WTC11 (cell line): ENCODE measurements at regions not wholly inside any gene's neighbourhood (a gene's known extent, or its start where the extent isn't known, plus 50 kb on each side); places are given as distances from the start of the nearest gene placed in this dataset.

ENCODE experiments used
- ATAC-seq: fragments of 200-7000 bp; cut with Tn5 transposase; 2 replicates; pipeline ENCODE4 v1.10.0; 2021; ENCODE audit warnings: mild to moderate bottlenecking, moderate library complexity
- CTCF ChIA-PET: fragments of 300-600 bp; sonication (Branson Sonifier 250); formaldehyde crosslinking; loops from one replicate; lab custom pipeline; 2021; ENCODE audit warnings: antibody characterized with exemption; lab: Charles Lee
- POLR2A ChIA-PET: fragments of 350-600 bp; sonication (Branson Sonifier 250); formaldehyde crosslinking; loops from one replicate; lab custom pipeline; 2021; ENCODE audit warnings: antibody characterized with exemption; lab: Charles Lee
- DNase-seq: peaks from one replicate; pipeline ENCODE4 v3.0.0; 2021; ENCODE audit warnings: low spot score
- H3K27ac Mint-ChIP-seq: 2 replicates; pipeline ENCODE4 v1.8.0; 2021; ENCODE audit warnings: mixed read lengths
- H3K27me3 Mint-ChIP-seq: 2 replicates; pipeline ENCODE4 v1.8.0; 2021; ENCODE audit warnings: low read depth, mild to moderate bottlenecking, moderate library complexity, mixed read lengths
- H3K36me3 Mint-ChIP-seq: 2 replicates; pipeline ENCODE4 v1.8.0; 2021; ENCODE audit warnings: mixed read lengths
- H3K4me1 Mint-ChIP-seq: 2 replicates; pipeline ENCODE4 v1.8.0; 2022; ENCODE audit warnings: mixed read lengths
- H3K4me3 Mint-ChIP-seq: 2 replicates; pipeline ENCODE4 v1.8.0; 2021; ENCODE audit warnings: mild to moderate bottlenecking, moderate library complexity, mixed read lengths
- H3K9me3 Mint-ChIP-seq: 2 replicates; pipeline ENCODE4 v1.8.0; 2021; ENCODE audit warnings: mixed read lengths
- CREM ChIP-seq: sonication (generic); formaldehyde crosslinking; IDR thresholded peaks from 2 replicates; pipeline ENCODE4 v1.8.1; 2022; ENCODE audit warnings: mild to moderate bottlenecking, missing genetic modification reagents, moderate library complexity
- EMX1 ChIP-seq: fragments of 250-450 bp; sonication (Bioruptor Pico); IDR thresholded peaks from 2 replicates; pipeline ENCODE4 v1.8.0; 2021; ENCODE audit warnings: mild to moderate bottlenecking
- ETV6 ChIP-seq: sonication (generic); formaldehyde crosslinking; IDR thresholded peaks from 2 replicates; pipeline ENCODE4 v1.8.1; 2022; ENCODE audit warnings: mild to moderate bottlenecking, missing genetic modification reagents
- FOXK1 ChIP-seq: sonication (generic); formaldehyde crosslinking; IDR thresholded peaks from 2 replicates; pipeline ENCODE4 v1.8.0; 2022; ENCODE audit warnings: mild to moderate bottlenecking, moderate library complexity, missing genetic modification reagents
- JAZF1 ChIP-seq: fragments of 250-450 bp; sonication (Bioruptor Pico); IDR thresholded peaks from 2 replicates; pipeline ENCODE4 v1.9.0; 2021; ENCODE audit warnings: moderate library complexity, mild to moderate bottlenecking, inconsistent platforms
- MYBL2 ChIP-seq: sonication (generic); formaldehyde crosslinking; IDR thresholded peaks from 2 replicates; pipeline ENCODE4 v1.8.1; 2023; ENCODE audit warnings: mild to moderate bottlenecking, moderate library complexity, missing genetic modification reagents
- NFATC4 ChIP-seq: fragments of 250-450 bp; sonication (Bioruptor Pico); IDR thresholded peaks from 2 replicates; pipeline ENCODE4 v1.9.0; 2021; ENCODE audit warnings: mild to moderate bottlenecking
- SMAD3 ChIP-seq: sonication (generic); formaldehyde crosslinking; IDR thresholded peaks from 2 replicates; pipeline ENCODE4 v1.8.0; 2022; ENCODE audit warnings: missing genetic modification reagents, mild to moderate bottlenecking, borderline replicate concordance
- SOX15 ChIP-seq: fragments of 250-450 bp; sonication (Bioruptor Pico); IDR thresholded peaks from 2 replicates; pipeline ENCODE4 v1.9.0; 2021; ENCODE audit warnings: mild to moderate bottlenecking
- TCF7 ChIP-seq: sonication (generic); formaldehyde crosslinking; IDR thresholded peaks from 2 replicates; pipeline ENCODE4 v1.8.0; 2022; ENCODE audit warnings: mild to moderate bottlenecking, low read depth, missing genetic modification reagents, moderate library complexity
- TEAD1 ChIP-seq: sonication (generic); formaldehyde crosslinking; IDR thresholded peaks from 2 replicates; pipeline ENCODE4 v1.8.0; 2022; ENCODE audit warnings: mild to moderate bottlenecking, missing genetic modification reagents
- TEAD4 ChIP-seq: sonication (generic); formaldehyde crosslinking; IDR thresholded peaks from 2 replicates; pipeline ENCODE4 v1.8.0; 2022; ENCODE audit warnings: mild to moderate bottlenecking, missing genetic modification reagents
- ZNF138 ChIP-seq: sonication (generic); formaldehyde crosslinking; conservative IDR thresholded peaks from 2 replicates; pipeline ENCODE4 v1.8.1; 2022; ENCODE audit warnings: mild to moderate bottlenecking, moderate library complexity, missing genetic modification reagents
- ZNF219 ChIP-seq: sonication (generic); formaldehyde crosslinking; IDR thresholded peaks from 2 replicates; pipeline ENCODE4 v1.8.0; 2023; ENCODE audit warnings: missing genetic modification reagents, mild to moderate bottlenecking, borderline replicate concordance
- ZNF232 ChIP-seq: sonication (generic); formaldehyde crosslinking; IDR thresholded peaks from 2 replicates; pipeline ENCODE4 v1.8.0; 2022; ENCODE audit warnings: mild to moderate bottlenecking, missing genetic modification reagents
- ZNF416 ChIP-seq: fragments of 250-450 bp; sonication (Bioruptor Pico); IDR thresholded peaks from 2 replicates; pipeline ENCODE4 v1.9.0; 2021; ENCODE audit warnings: mild to moderate bottlenecking, inconsistent platforms
- TF ChIP-seq, protein P1 (sequence below): fragments of 250-450 bp; sonication (Bioruptor Pico); IDR thresholded peaks from 2 replicates; pipeline ENCODE4 v1.9.0; 2021; ENCODE audit warnings: mild to moderate bottlenecking, borderline replicate concordance
- TF ChIP-seq, protein P2 (sequence below): sonication (generic); formaldehyde crosslinking; IDR thresholded peaks from 2 replicates; pipeline ENCODE4 v1.8.0; 2022; ENCODE audit warnings: mild to moderate bottlenecking, missing genetic modification reagents
- TF ChIP-seq, protein P3 (sequence below): sonication (generic); formaldehyde crosslinking; conservative IDR thresholded peaks from 2 replicates; pipeline ENCODE4 v1.8.1; 2023; ENCODE audit warnings: mild to moderate bottlenecking, low read depth, missing genetic modification reagents, moderate library complexity
- TF ChIP-seq, protein P4 (sequence below): fragments of 250-450 bp; sonication (Bioruptor Pico); IDR thresholded peaks from 2 replicates; pipeline ENCODE4 v2.1.2; 2022; ENCODE audit warnings: mild to moderate bottlenecking, moderate library complexity
- TF ChIP-seq, protein P5 (sequence below): fragments of 250-450 bp; sonication (Bioruptor Pico); conservative IDR thresholded peaks from 2 replicates; pipeline ENCODE4 v1.9.0; 2021; ENCODE audit warnings: mild to moderate bottlenecking
- TF ChIP-seq, protein P6 (sequence below): sonication (generic); formaldehyde crosslinking; IDR thresholded peaks from 2 replicates; pipeline ENCODE4 v1.8.1; 2022; ENCODE audit warnings: low read depth, mild to moderate bottlenecking, moderate library complexity, missing genetic modification reagents, borderline replicate concordance
- TF ChIP-seq, protein P7 (sequence below): fragments of 200-600 bp; IDR thresholded peaks from 2 replicates; pipeline ENCODE4 v1.8.0; 2022; ENCODE audit warnings: antibody characterized with exemption

DNA sequence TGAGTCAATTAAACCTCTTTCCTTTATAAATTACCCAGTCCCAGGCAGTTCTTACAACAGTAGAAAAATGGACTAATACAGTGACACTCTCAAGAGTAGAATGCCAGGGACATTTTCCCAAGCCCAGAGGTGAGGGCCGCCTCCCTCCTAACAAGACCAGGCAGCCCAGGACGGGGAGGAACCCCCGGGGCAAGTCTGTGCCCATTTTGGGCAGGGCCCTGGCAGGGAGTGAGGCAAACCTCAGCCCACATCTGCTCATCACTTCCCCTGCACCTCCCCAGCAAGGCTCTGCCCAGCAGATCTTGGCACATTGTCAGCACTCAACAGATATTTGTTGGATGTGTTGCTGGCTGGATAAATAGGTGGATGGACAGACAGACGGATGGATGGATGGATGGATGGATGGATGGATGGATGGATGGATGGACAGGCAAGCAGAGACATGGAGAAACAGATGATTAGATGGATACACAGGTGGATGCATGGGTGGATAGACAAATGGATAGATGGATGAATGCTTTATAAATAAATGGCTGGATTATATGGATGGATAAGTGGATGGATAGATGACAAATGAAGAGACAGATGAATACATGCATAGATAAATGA lies 271.3 kb downstream of the PARN start:
- no peaks in the 10 kb centered on the region for H3K36me3 Mint-ChIP-seq
- H3K27ac Mint-ChIP-seq = no peak overlapping the region
- H3K4me1 Mint-ChIP-seq = peaks cover 10% of the 10 kb centered on the region
- DNase-seq = no peak
- TF ChIP-seq NFATC4 (CRISPR knock-in tag) (no peak), ETV6 (no peak), SMAD3 (no peak), CREM (CRISPR knock-in tag) (no peak), FOXK1 (CRISPR knock-in tag) (no peak), TCF7 (CRISPR knock-in tag) (no peak), TEAD1 (CRISPR knock-in tag) (no peak), TEAD4 (no peak), EMX1 (CRISPR knock-in tag) (no peak), JAZF1 (no peak), SOX15 (CRISPR knock-in tag) (no peak), MYBL2 (CRISPR knock-in tag) (no peak)
- TF ChIP-seq, protein P1, sequence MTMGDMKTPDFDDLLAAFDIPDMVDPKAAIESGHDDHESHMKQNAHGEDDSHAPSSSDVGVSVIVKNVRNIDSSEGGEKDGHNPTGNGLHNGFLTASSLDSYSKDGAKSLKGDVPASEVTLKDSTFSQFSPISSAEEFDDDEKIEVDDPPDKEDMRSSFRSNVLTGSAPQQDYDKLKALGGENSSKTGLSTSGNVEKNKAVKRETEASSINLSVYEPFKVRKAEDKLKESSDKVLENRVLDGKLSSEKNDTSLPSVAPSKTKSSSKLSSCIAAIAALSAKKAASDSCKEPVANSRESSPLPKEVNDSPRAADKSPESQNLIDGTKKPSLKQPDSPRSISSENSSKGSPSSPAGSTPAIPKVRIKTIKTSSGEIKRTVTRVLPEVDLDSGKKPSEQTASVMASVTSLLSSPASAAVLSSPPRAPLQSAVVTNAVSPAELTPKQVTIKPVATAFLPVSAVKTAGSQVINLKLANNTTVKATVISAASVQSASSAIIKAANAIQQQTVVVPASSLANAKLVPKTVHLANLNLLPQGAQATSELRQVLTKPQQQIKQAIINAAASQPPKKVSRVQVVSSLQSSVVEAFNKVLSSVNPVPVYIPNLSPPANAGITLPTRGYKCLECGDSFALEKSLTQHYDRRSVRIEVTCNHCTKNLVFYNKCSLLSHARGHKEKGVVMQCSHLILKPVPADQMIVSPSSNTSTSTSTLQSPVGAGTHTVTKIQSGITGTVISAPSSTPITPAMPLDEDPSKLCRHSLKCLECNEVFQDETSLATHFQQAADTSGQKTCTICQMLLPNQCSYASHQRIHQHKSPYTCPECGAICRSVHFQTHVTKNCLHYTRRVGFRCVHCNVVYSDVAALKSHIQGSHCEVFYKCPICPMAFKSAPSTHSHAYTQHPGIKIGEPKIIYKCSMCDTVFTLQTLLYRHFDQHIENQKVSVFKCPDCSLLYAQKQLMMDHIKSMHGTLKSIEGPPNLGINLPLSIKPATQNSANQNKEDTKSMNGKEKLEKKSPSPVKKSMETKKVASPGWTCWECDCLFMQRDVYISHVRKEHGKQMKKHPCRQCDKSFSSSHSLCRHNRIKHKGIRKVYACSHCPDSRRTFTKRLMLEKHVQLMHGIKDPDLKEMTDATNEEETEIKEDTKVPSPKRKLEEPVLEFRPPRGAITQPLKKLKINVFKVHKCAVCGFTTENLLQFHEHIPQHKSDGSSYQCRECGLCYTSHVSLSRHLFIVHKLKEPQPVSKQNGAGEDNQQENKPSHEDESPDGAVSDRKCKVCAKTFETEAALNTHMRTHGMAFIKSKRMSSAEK (CRISPR knock-in tag) = no peak
- TF ChIP-seq, protein P2, sequence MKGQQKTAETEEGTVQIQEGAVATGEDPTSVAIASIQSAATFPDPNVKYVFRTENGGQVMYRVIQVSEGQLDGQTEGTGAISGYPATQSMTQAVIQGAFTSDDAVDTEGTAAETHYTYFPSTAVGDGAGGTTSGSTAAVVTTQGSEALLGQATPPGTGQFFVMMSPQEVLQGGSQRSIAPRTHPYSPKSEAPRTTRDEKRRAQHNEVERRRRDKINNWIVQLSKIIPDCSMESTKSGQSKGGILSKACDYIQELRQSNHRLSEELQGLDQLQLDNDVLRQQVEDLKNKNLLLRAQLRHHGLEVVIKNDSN (CRISPR knock-in tag) = no peak
- TF ChIP-seq, protein P3, sequence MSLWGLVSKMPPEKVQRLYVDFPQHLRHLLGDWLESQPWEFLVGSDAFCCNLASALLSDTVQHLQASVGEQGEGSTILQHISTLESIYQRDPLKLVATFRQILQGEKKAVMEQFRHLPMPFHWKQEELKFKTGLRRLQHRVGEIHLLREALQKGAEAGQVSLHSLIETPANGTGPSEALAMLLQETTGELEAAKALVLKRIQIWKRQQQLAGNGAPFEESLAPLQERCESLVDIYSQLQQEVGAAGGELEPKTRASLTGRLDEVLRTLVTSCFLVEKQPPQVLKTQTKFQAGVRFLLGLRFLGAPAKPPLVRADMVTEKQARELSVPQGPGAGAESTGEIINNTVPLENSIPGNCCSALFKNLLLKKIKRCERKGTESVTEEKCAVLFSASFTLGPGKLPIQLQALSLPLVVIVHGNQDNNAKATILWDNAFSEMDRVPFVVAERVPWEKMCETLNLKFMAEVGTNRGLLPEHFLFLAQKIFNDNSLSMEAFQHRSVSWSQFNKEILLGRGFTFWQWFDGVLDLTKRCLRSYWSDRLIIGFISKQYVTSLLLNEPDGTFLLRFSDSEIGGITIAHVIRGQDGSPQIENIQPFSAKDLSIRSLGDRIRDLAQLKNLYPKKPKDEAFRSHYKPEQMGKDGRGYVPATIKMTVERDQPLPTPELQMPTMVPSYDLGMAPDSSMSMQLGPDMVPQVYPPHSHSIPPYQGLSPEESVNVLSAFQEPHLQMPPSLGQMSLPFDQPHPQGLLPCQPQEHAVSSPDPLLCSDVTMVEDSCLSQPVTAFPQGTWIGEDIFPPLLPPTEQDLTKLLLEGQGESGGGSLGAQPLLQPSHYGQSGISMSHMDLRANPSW (CRISPR knock-in tag) = no peak
- TF ChIP-seq, protein P4, sequence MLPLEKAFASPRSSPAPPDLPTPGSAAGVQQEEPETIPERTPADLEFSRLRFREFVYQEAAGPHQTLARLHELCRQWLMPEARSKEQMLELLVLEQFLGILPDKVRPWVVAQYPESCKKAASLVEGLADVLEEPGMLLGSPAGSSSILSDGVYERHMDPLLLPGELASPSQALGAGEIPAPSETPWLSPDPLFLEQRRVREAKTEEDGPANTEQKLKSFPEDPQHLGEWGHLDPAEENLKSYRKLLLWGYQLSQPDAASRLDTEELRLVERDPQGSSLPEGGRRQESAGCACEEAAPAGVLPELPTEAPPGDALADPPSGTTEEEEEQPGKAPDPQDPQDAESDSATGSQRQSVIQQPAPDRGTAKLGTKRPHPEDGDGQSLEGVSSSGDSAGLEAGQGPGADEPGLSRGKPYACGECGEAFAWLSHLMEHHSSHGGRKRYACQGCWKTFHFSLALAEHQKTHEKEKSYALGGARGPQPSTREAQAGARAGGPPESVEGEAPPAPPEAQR = no peak
- H3K27me3 Mint-ChIP-seq = no peaks in the 10 kb centered on the region
- no peak overlapping the region for H3K4me3 Mint-ChIP-seq
- no peaks in the 10 kb centered on the region for H3K9me3 Mint-ChIP-seq
- ATAC-seq = no peak
- POLR2A ChIA-PET = no interaction called here
- CTCF ChIA-PET = no interaction called here

DNA sequence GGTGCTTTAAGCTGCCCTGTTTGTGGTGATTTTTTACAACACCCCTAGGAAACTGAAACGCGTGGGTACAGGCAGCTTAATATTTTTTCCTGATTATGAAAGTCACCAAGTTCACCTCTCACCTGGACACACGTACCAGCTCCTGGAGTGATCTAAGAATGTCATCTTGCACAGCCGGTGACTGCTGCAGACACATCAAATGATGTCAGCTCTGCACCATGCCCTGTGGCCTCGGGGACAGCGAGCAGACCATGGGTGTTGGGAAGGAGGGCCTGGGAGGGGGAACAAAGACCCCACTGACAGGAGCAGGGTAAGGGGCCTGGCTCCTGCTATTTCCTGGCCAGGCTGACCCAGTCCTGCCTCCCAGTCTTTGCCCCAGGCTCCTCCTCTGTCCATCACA lies 272.7 kb downstream of the PARN start:
- POLR2A ChIA-PET = no interaction called here
- DNase-seq (no peak), ATAC-seq (no peak)
- no peak overlapping the region for H3K4me3 Mint-ChIP-seq
- no peaks in the 10 kb centered on the region for H3K9me3 Mint-ChIP-seq
- H3K36me3 Mint-ChIP-seq = no peaks in the 10 kb centered on the region
- CTCF ChIA-PET = interaction anchor here (0.9 kb wide), 1 partner anchor 57 kb away, joined by 4 read pairs; no protein-coding TSS in a partner anchor
- H3K27ac Mint-ChIP-seq = no peak overlapping the region
- H3K4me1 Mint-ChIP-seq = peaks cover 17% of the 10 kb centered on the region
- H3K27me3 Mint-ChIP-seq = no peaks in the 10 kb centered on the region
- TF ChIP-seq ZNF232 (CRISPR knock-in tag) (no peak), MYBL2 (CRISPR knock-in tag) (no peak), ZNF219 (no peak), ZNF416 (CRISPR knock-in tag) (no peak), ZNF138 (CRISPR knock-in tag) (no peak)
- TF ChIP-seq, protein P5, sequence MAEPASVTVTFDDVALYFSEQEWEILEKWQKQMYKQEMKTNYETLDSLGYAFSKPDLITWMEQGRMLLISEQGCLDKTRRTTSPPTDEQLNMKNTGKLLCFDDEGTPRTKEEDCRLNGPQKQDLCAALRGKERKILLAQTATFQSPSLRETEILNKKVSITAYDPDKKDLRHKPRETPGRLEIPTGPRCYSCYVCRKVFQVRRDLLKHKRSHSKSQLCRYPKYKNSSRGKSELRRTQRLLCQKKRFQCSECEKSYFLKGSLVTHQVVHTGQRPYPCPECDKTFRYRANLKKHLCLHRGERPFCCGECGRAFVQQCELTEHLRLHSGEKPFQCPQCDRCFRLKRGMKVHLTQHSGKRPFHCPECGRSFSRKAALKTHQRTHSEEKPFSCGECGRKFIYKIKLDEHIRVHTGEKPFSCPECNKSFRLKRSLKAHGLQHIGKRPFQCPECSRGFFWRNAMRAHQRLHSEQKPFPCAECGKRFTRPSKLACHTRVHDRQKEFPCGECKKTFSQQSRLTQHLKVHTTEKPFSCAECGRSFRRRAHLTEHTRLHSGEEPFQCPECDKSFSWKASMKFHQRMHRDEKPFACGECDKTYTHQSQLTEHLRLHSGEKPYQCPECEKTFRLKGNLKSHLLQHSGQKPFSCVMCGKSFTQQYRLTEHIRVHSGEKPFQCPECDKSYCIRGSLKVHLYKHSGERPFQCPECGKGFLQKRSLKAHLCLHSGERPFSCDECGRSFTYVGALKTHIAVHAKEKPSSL (CRISPR knock-in tag) = no peak
- TF ChIP-seq, protein P6, sequence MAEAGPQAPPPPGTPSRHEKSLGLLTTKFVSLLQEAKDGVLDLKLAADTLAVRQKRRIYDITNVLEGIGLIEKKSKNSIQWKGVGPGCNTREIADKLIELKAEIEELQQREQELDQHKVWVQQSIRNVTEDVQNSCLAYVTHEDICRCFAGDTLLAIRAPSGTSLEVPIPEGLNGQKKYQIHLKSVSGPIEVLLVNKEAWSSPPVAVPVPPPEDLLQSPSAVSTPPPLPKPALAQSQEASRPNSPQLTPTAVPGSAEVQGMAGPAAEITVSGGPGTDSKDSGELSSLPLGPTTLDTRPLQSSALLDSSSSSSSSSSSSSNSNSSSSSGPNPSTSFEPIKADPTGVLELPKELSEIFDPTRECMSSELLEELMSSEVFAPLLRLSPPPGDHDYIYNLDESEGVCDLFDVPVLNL (CRISPR knock-in tag) = no peak
- TF ChIP-seq, protein P7, sequence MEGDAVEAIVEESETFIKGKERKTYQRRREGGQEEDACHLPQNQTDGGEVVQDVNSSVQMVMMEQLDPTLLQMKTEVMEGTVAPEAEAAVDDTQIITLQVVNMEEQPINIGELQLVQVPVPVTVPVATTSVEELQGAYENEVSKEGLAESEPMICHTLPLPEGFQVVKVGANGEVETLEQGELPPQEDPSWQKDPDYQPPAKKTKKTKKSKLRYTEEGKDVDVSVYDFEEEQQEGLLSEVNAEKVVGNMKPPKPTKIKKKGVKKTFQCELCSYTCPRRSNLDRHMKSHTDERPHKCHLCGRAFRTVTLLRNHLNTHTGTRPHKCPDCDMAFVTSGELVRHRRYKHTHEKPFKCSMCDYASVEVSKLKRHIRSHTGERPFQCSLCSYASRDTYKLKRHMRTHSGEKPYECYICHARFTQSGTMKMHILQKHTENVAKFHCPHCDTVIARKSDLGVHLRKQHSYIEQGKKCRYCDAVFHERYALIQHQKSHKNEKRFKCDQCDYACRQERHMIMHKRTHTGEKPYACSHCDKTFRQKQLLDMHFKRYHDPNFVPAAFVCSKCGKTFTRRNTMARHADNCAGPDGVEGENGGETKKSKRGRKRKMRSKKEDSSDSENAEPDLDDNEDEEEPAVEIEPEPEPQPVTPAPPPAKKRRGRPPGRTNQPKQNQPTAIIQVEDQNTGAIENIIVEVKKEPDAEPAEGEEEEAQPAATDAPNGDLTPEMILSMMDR = no peak
